Hematopoietic multipotent progenitor cell treated with erythropoietin and hydrocortisone succinate and interleukin-3 and kit ligand, for 17 days (in vitro differentiated cells): ENCODE measurements at regions not wholly inside any gene's neighbourhood (a gene's known extent, or its start where the extent isn't known, plus 50 kb on each side); places are given as distances from the start of the nearest gene placed in this dataset.
"Not testable (repeated sequence)": the region's sequence is repeated elsewhere in the genome, so short reads cannot be mapped to it uniquely, and the experiment has no call there.

Source experiments
- DNase-seq: peaks from one replicate; pipeline ENCODE4 v3.0.0-alpha.2; 2015; ENCODE audit warnings: low spot score

GRCh38 chr17:14621826-14622614 is 321.1 kb downstream of the HS3ST3B1 start:
- DNase-seq = no peak

GRCh38 chr17:14619821-14620220 is 318.9 kb downstream of the HS3ST3B1 start:
- DNase-seq = no peak

GRCh38 chr17:14616528-14616927 is 315.6 kb downstream of the HS3ST3B1 start:
- DNase-seq = no peak

GRCh38 chr17:14605267-14605599 is 304.4 kb downstream of the HS3ST3B1 start:
- DNase-seq = no peak

GRCh38 chr17:14604591-14605266 is 303.8 kb downstream of the HS3ST3B1 start:
- DNase-seq = no peak

- no peak for DNase-seq
Observed at GRCh38 chr17:14596224-14596623, 295.3 kb downstream of the HS3ST3B1 start.

GRCh38 chr17:14595656-14596055 is 294.8 kb downstream of the HS3ST3B1 start:
- DNase-seq = no peak

GRCh38 chr17:14594690-14595089 is 293.8 kb downstream of the HS3ST3B1 start:
- no peak for DNase-seq

GRCh38 chr17:14593956-14594355 is 293.1 kb downstream of the HS3ST3B1 start:
- no peak for DNase-seq

- no peak for DNase-seq
Observed at GRCh38 chr17:14590459-14591250, 289.8 kb downstream of the HS3ST3B1 start.

GRCh38 chr17:14585099-14585498 is 284.2 kb downstream of the HS3ST3B1 start:
- no peak for DNase-seq

- no peak for DNase-seq
Observed at GRCh38 chr17:14582996-14583395, 282.1 kb downstream of the HS3ST3B1 start.

GRCh38 chr17:14581186-14581830 is 280.4 kb downstream of the HS3ST3B1 start:
- no peak for DNase-seq

GRCh38 chr17:14580499-14580898 is 279.6 kb downstream of the HS3ST3B1 start:
- DNase-seq = no peak

GRCh38 chr17:14579716-14580115 is 278.8 kb downstream of the HS3ST3B1 start:
- no peak for DNase-seq

GRCh38 chr17:14575471-14575953 is 274.6 kb downstream of the HS3ST3B1 start:
- no peak for DNase-seq

- DNase-seq = not testable (repeated sequence)
Observed at GRCh38 chr17:14560325-14560724, 259.4 kb downstream of the HS3ST3B1 start.

GRCh38 chr17:14559264-14560119 is 258.6 kb downstream of the HS3ST3B1 start:
- no peak for DNase-seq

GRCh38 chr17:14557480-14557879 is 256.6 kb downstream of the HS3ST3B1 start:
- DNase-seq = no peak

GRCh38 chr17:14553847-14554246 is 253.0 kb downstream of the HS3ST3B1 start:
- DNase-seq = no peak

- no peak for DNase-seq
Observed at GRCh38 chr17:14552306-14552705, 251.4 kb downstream of the HS3ST3B1 start.
